Right lobe of liver (tissue), 6 donors: ENCODE measurements at regions not wholly inside any gene's neighbourhood (a gene's known extent, or its start where the extent isn't known, plus 50 kb on each side); places are given as distances from the start of the nearest gene placed in this dataset.
A peak's percentile ranks its signal among the peaks of the same experiment; 100 is the strongest.

Source experiments
- ATAC-seq, 4 donors: fragments of 200-7000 bp; cut with Tn5 transposase; one replicate each; pipeline ENCODE4 v1.9.1; 2020; ENCODE audit warnings: mild to moderate bottlenecking in 4 of 4, moderate library complexity in 4 of 4
- DNase-seq, 3 donors: peaks; one replicate each; pipeline ENCODE4 v3.0.0-alpha.2; 2020
- H3K27ac ChIP-seq, 3 donors: fragments of 200-600 bp; one replicate each; pipeline ENCODE4 v1.8.0; 2022
- H3K27me3 ChIP-seq, 2 donors: fragments of 200-600 bp; one replicate each; pipeline ENCODE4 v1.8.0; 2022
- H3K36me3 ChIP-seq, 4 donors: fragments of 200-600 bp; sonication (generic) in 1 of 4; one replicate each; pipeline versions ENCODE4 v1.5.1 to v1.8.0; 2017 to 2022; ENCODE audit warnings: control low read depth in 1 of 4
- H3K4me1 ChIP-seq, 4 donors: fragments of 200-600 bp; sonication (generic) in 1 of 4; one replicate each; pipeline versions ENCODE4 v1.5.1 to v1.8.0; 2017 to 2022; ENCODE audit warnings: control low read depth in 1 of 4
- H3K4me3 ChIP-seq, 3 donors: fragments of 200-600 bp; one replicate each; pipeline ENCODE4 v1.8.0; 2022
- H3K9me3 ChIP-seq, 4 donors: fragments of 200-600 bp; sonication (generic) in 1 of 4; one replicate each; pipeline versions ENCODE4 v1.5.1 to v1.8.0; 2017 to 2022; ENCODE audit warnings: control low read depth in 1 of 4
- POLR2A ChIP-seq: fragments of 450-650 bp; IDR thresholded peaks from one replicate; pipeline ENCODE4 v1.6.1; 2017; ENCODE audit warnings: antibody characterized with exemption, mild to moderate bottlenecking
- WGBS: methylation state at CpG from one replicate; pipeline ENCODE4 v1.1.6; 2018; ENCODE audit warnings: low coverage, low lambda C conversion rate; ENCODE audit not compliant: insufficient coverage; ENCODE audit errors: missing lambda C conversion rate; 5-methylcytosine and 5-hydroxymethylcytosine counted together
- intact Hi-C, 2 donors: fragments of 100-400 bp; cut with DNase I; formaldehyde crosslinking; loops; one replicate each; pipeline versions ENCODE4 v1.11.2 to v1.14.1; 2022
- TF ChIP-seq, protein P1 (sequence below), 4 donors: fragments of 200-600 bp in 3 of 4; fragments of 450-650 bp in 1 of 4; IDR thresholded peaks; one replicate each; pipeline versions ENCODE4 v1.5.1 to v1.8.0; 2016 to 2022; ENCODE audit warnings: antibody characterized with exemption in 4 of 4, mild to moderate bottlenecking in 2 of 4
- donor health status: DM: no; HTN: yes; CAD: no.
- donor health status: DM: no; HTN: no; CAD: no.
- donor health status: DM: no; HTN: no; CAD: no.
- donor health status: DM: no; HTN: yes; CAD: no.
- donor health status: DM: no; HTN: yes; CAD: no.

GRCh38 chr12:105433804-105434203, 103.3 kb downstream of the C12orf75 start:
- no peaks in the 10 kb centered on the region for H3K36me3 ChIP-seq
- H3K27ac ChIP-seq = no peak overlapping the region
- ATAC-seq (no peak), DNase-seq (no peak)
- H3K4me3 ChIP-seq = no peak overlapping the region
- intact Hi-C loops = no loop called here
- TF ChIP-seq POLR2A = no peak
- TF ChIP-seq, protein P1, sequence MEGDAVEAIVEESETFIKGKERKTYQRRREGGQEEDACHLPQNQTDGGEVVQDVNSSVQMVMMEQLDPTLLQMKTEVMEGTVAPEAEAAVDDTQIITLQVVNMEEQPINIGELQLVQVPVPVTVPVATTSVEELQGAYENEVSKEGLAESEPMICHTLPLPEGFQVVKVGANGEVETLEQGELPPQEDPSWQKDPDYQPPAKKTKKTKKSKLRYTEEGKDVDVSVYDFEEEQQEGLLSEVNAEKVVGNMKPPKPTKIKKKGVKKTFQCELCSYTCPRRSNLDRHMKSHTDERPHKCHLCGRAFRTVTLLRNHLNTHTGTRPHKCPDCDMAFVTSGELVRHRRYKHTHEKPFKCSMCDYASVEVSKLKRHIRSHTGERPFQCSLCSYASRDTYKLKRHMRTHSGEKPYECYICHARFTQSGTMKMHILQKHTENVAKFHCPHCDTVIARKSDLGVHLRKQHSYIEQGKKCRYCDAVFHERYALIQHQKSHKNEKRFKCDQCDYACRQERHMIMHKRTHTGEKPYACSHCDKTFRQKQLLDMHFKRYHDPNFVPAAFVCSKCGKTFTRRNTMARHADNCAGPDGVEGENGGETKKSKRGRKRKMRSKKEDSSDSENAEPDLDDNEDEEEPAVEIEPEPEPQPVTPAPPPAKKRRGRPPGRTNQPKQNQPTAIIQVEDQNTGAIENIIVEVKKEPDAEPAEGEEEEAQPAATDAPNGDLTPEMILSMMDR (IDR thresholded peaks at IDR 0.05) = no peak
- no peaks in the 10 kb centered on the region for H3K27me3 ChIP-seq
- H3K9me3 ChIP-seq = no peaks in the 10 kb centered on the region
- H3K4me1 ChIP-seq = no peaks in the 10 kb centered on the region

DNA sequence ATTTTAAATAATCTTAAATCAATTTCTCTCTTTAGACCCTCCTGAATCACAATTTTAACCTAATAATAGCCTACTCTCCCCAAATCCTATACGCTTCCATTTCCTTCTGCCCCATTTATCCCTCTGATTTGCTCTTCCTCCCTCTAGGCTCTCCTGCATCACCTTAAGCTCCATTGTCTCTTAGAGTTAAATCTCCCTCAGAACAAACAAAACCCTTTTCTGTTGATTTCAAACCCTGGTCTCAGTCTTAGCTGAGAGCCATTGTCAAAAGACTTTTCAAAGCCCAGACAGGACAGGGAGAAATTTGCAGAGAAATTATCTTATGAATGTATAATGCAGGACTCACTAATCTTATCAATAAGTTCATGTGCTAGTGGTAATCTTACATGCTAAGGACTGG, 106.1 kb downstream of the C12orf75 start:
- H3K4me1 ChIP-seq = no peaks in the 10 kb centered on the region
- H3K9me3 ChIP-seq = no peaks in the 10 kb centered on the region
- no peaks in the 10 kb centered on the region for H3K36me3 ChIP-seq
- no peak overlapping the region for H3K27ac ChIP-seq
- H3K4me3 ChIP-seq = no peak overlapping the region
- DNase-seq (no peak), ATAC-seq (no peak)
- WGBS = 86% methylated on average over 1 of the region's 1 CpG
- intact Hi-C loops = no loop called here
- H3K27me3 ChIP-seq = no peaks in the 10 kb centered on the region
- TF ChIP-seq, protein P1 (IDR thresholded peaks at IDR 0.05) = no peak
- no peak for TF ChIP-seq POLR2A

DNA sequence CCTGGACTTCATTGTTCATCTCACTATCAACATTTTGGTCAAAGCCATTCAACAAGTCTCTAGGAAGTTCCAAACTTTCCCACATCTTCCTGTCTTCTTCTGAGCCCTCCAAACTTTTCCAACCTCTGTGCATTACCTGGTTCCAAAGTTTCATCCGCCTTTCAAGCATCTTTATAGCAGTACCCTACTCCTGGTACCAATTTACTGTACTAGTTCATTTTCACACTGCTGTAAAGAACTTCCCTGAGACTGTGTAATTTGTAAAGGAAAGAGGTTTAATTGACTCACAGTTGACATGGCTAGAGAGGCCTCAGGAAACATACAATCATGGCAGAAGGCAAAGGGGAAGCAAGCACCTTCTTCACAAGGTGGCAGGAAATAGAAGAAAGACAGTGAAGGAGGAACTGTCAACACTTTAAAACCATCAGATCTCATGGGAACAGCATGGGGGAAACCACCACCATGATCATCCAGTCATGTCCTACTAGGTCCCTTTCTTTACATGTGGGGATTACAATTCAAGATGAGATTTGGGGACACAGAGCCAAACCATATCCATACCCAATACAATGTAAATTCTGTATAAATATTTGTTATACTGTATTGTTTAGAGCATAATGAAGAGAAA, 109.7 kb downstream of the C12orf75 start:
- intact Hi-C loops = no loop called here
- DNase-seq = no peak
- Histone ChIP-seq H3K9me3 (no peaks in the 10 kb centered on the region), H3K36me3 (no peaks in the 10 kb centered on the region), H3K27me3 (no peaks in the 10 kb centered on the region), H3K4me3 (no peak overlapping the region), H3K4me1 (no peaks in the 10 kb centered on the region), H3K27ac (no peak overlapping the region)
- no peak for ATAC-seq
- TF ChIP-seq, protein P1 (IDR thresholded peaks at IDR 0.05) = no peak
- no peak for TF ChIP-seq POLR2A
- WGBS = 100% methylated on average over 1 of the region's 1 CpG

GRCh38 chr12:105443802-105444652, 113.5 kb downstream of the C12orf75 start:
- peak in 1 of 4 donors; percentile 27 for ATAC-seq

More at GRCh38 chr12:105443802-105444652, 113.5 kb downstream of the C12orf75 start:
- H3K4me3 ChIP-seq = no peak overlapping the region
- H3K36me3 ChIP-seq = no peaks in the 10 kb centered on the region
- TF ChIP-seq POLR2A = no peak
- TF ChIP-seq, protein P1 (IDR thresholded peaks at IDR 0.05) = no peak
- DNase-seq = no peak
- WGBS = 67% methylated on average over 12 of the region's 18 CpGs
- H3K9me3 ChIP-seq = no peaks in the 10 kb centered on the region
- no peaks in the 10 kb centered on the region for H3K27me3 ChIP-seq
- intact Hi-C loops = no loop called here
- H3K27ac ChIP-seq = no peak overlapping the region
- no peaks in the 10 kb centered on the region for H3K4me1 ChIP-seq
